ENCODE measurements at regions not wholly inside any gene's neighbourhood (a gene's known extent, or its start where the extent isn't known, plus 50 kb on each side); places are given as distances from the start of the nearest gene placed in this dataset.

GRCh38 chr7:152572101-152572500 lies 103.8 kb downstream of the XRCC2 start:
- CTCF ChIA-PET = no interaction called here
- Histone ChIP-seq H3K79me2 (ENCODE audit: control insufficient read depth, insufficient read depth, low read length) (no peaks in the 10 kb centered on the region), H3K4me2 (replicated peaks; ENCODE audit: low read depth, low read length, poor library complexity, severe bottlenecking) (no peak overlapping the region), H2AFZ (ENCODE audit: insufficient read depth, low read depth, low read length, poor library complexity, severe bottlenecking) (no peak overlapping the region), H3K4me3 (ENCODE audit: control extremely low read depth in 1 of 5, extremely low read depth in 1 of 5, insufficient read depth in 1 of 5, low read depth in 2 of 5, low read length in 4 of 5) (no peak overlapping the region), H3K27ac (ENCODE audit: low read length in 2 of 2) (no peak overlapping the region), H3K36me3 (replicated peaks in 1 of 2; ENCODE audit: control extremely low read depth in 1 of 2, control insufficient read depth in 1 of 2, extremely low read depth in 1 of 2, insufficient read depth in 2 of 2, low read length in 1 of 2) (no peaks in the 10 kb centered on the region), H4K20me1 (ENCODE audit: control insufficient read depth, insufficient read depth, low read length, poor library complexity, severe bottlenecking) (no peaks in the 10 kb centered on the region), H3K9ac (ENCODE audit: low read length) (no peak overlapping the region), H3K9me3 (ENCODE audit: control extremely low read depth in 1 of 3, control insufficient read depth in 2 of 3, insufficient read depth in 1 of 3, low read length in 2 of 3) (no peaks in the 10 kb centered on the region), H3K4me1 (ENCODE audit: control insufficient read depth in 2 of 2, insufficient read depth in 2 of 2, low read length in 2 of 2) (peaks cover 0 to 5% of the 10 kb centered on the region in 2 donors), H3K27me3 (replicated peaks in 1 of 4; ENCODE audit: control extremely low read depth in 1 of 4, control insufficient read depth in 3 of 4, insufficient read depth in 4 of 4, low read length in 3 of 4) (no peaks in the 10 kb centered on the region)
- no peak overlapping the region for H3K4me3 Mint-ChIP-seq
- intact Hi-C loops (cut with micrococcal nuclease) = no loop called here
- DNase-seq = no peak
- H3K27me3 Mint-ChIP-seq = no peaks in the 10 kb centered on the region
- POLR2A ChIA-PET = no interaction called here
- peaks cover 2% of the 10 kb centered on the region for H3K4me1 Mint-ChIP-seq
- no peak overlapping the region for H3K27ac Mint-ChIP-seq
- no peaks in the 10 kb centered on the region for H3K9me3 Mint-ChIP-seq (ENCODE audit: insufficient read depth)
- WGBS (ENCODE audit: insufficient coverage) = 89% methylated on average over 1 of the region's 5 CpGs
- TF ChIP-seq CTCF (IDR thresholded peaks at IDR 0.05) = no peak
- TF ChIP-seq EZH2 (IDR thresholded peaks at IDR 0.05; ENCODE audit: borderline replicate concordance, insufficient read depth, low read depth, low read length, poor library complexity, severe bottlenecking) = no peak
- no peak for ATAC-seq (ENCODE audit: low read depth)

- CTCF ChIA-PET = no interaction called here
- TF ChIP-seq CTCF (IDR thresholded peaks at IDR 0.05) (no peak), EZH2 (IDR thresholded peaks at IDR 0.05; ENCODE audit: borderline replicate concordance, insufficient read depth, low read depth, low read length, poor library complexity, severe bottlenecking) (no peak)
- Histone ChIP-seq H3K4me2 (replicated peaks; ENCODE audit: low read depth, low read length, poor library complexity, severe bottlenecking) (no peak overlapping the region), H3K27ac (ENCODE audit: low read length in 2 of 2) (no peak overlapping the region), H3K4me3 (ENCODE audit: control extremely low read depth in 1 of 5, extremely low read depth in 1 of 5, insufficient read depth in 1 of 5, low read depth in 2 of 5, low read length in 4 of 5) (no peak overlapping the region), H3K36me3 (replicated peaks in 1 of 2; ENCODE audit: control extremely low read depth in 1 of 2, control insufficient read depth in 1 of 2, extremely low read depth in 1 of 2, insufficient read depth in 2 of 2, low read length in 1 of 2) (no peaks in the 10 kb centered on the region), H2AFZ (ENCODE audit: insufficient read depth, low read depth, low read length, poor library complexity, severe bottlenecking) (no peak overlapping the region), H4K20me1 (ENCODE audit: control insufficient read depth, insufficient read depth, low read length, poor library complexity, severe bottlenecking) (no peaks in the 10 kb centered on the region), H3K9me3 (ENCODE audit: control extremely low read depth in 1 of 3, control insufficient read depth in 2 of 3, insufficient read depth in 1 of 3, low read length in 2 of 3) (no peaks in the 10 kb centered on the region), H3K4me1 (ENCODE audit: control insufficient read depth in 2 of 2, insufficient read depth in 2 of 2, low read length in 2 of 2) (peaks cover 0 to 5% of the 10 kb centered on the region in 2 donors), H3K9ac (ENCODE audit: low read length) (no peak overlapping the region), H3K27me3 (replicated peaks in 1 of 4; ENCODE audit: control extremely low read depth in 1 of 4, control insufficient read depth in 3 of 4, insufficient read depth in 4 of 4, low read length in 3 of 4) (no peaks in the 10 kb centered on the region), H3K79me2 (ENCODE audit: control insufficient read depth, insufficient read depth, low read length) (no peaks in the 10 kb centered on the region)
- Mint-ChIP-seq H3K4me3 (no peak overlapping the region), H3K4me1 (peaks cover 2% of the 10 kb centered on the region), H3K27ac (no peak overlapping the region), H3K27me3 (no peaks in the 10 kb centered on the region), H3K9me3 (ENCODE audit: insufficient read depth) (no peaks in the 10 kb centered on the region)
- intact Hi-C loops (cut with micrococcal nuclease) = no loop called here
- 48% methylated on average over 4 of the region's 6 CpGs for WGBS (ENCODE audit: insufficient coverage)
- no peak for DNase-seq
- POLR2A ChIA-PET = no interaction called here
- no peak for ATAC-seq (ENCODE audit: low read depth)
Observed at GRCh38 chr7:152571068-152571467, 104.9 kb downstream of the XRCC2 start.

Measured in B cell (primary cell).